ENCODE measurements at regions not wholly inside any gene's neighbourhood (a gene's known extent, or its start where the extent isn't known, plus 50 kb on each side); places are given as distances from the start of the nearest gene placed in this dataset.

- H3K27ac ChIP-seq (ENCODE audit: low read depth, low read length) = no peak overlapping the region
- H3K9ac ChIP-seq (ENCODE audit: low read depth, low read length) = no peak overlapping the region
- no peaks in the 10 kb centered on the region for H3K9me3 ChIP-seq (ENCODE audit: control insufficient read depth, insufficient read depth, low read length)
- H3K36me3 ChIP-seq (ENCODE audit: control insufficient read depth, insufficient read depth, low read length) = no peaks in the 10 kb centered on the region
- no peak overlapping the region for H3K4me3 ChIP-seq (ENCODE audit: low read depth, low read length)
- no peaks in the 10 kb centered on the region for H3K27me3 ChIP-seq (ENCODE audit: control insufficient read depth, insufficient read depth, low read length)
- no peaks in the 10 kb centered on the region for H3K4me1 ChIP-seq (ENCODE audit: control insufficient read depth, insufficient read depth, low read length)
Observed at GRCh38 chr2:142758973-142759372, 118.5 kb upstream of the KYNU start.

GRCh38 chr2:142757111-142757510, 120.4 kb upstream of the KYNU start:
- no peaks in the 10 kb centered on the region for H3K9me3 ChIP-seq (ENCODE audit: control insufficient read depth, insufficient read depth, low read length)
- no peak overlapping the region for H3K27ac ChIP-seq (ENCODE audit: low read depth, low read length)
- no peak overlapping the region for H3K9ac ChIP-seq (ENCODE audit: low read depth, low read length)
- no peaks in the 10 kb centered on the region for H3K4me1 ChIP-seq (ENCODE audit: control insufficient read depth, insufficient read depth, low read length)
- H3K36me3 ChIP-seq (ENCODE audit: control insufficient read depth, insufficient read depth, low read length) = no peaks in the 10 kb centered on the region
- no peaks in the 10 kb centered on the region for H3K27me3 ChIP-seq (ENCODE audit: control insufficient read depth, insufficient read depth, low read length)
- no peak overlapping the region for H3K4me3 ChIP-seq (ENCODE audit: low read depth, low read length)

GRCh38 chr2:142756430-142756829, 121.0 kb upstream of the KYNU start:
- H3K27ac ChIP-seq (ENCODE audit: low read depth, low read length) = no peak overlapping the region
- no peak overlapping the region for H3K9ac ChIP-seq (ENCODE audit: low read depth, low read length)
- H3K27me3 ChIP-seq (ENCODE audit: control insufficient read depth, insufficient read depth, low read length) = no peaks in the 10 kb centered on the region
- no peak overlapping the region for H3K4me3 ChIP-seq (ENCODE audit: low read depth, low read length)
- no peaks in the 10 kb centered on the region for H3K4me1 ChIP-seq (ENCODE audit: control insufficient read depth, insufficient read depth, low read length)
- H3K9me3 ChIP-seq (ENCODE audit: control insufficient read depth, insufficient read depth, low read length) = no peaks in the 10 kb centered on the region
- H3K36me3 ChIP-seq (ENCODE audit: control insufficient read depth, insufficient read depth, low read length) = no peaks in the 10 kb centered on the region

- Histone ChIP-seq H3K36me3 (ENCODE audit: control insufficient read depth, insufficient read depth, low read length) (no peaks in the 10 kb centered on the region), H3K9me3 (ENCODE audit: control insufficient read depth, insufficient read depth, low read length) (no peaks in the 10 kb centered on the region), H3K9ac (ENCODE audit: low read depth, low read length) (no peak overlapping the region), H3K4me3 (ENCODE audit: low read depth, low read length) (no peak overlapping the region), H3K4me1 (ENCODE audit: control insufficient read depth, insufficient read depth, low read length) (no peaks in the 10 kb centered on the region), H3K27ac (ENCODE audit: low read depth, low read length) (no peak overlapping the region), H3K27me3 (ENCODE audit: control insufficient read depth, insufficient read depth, low read length) (no peaks in the 10 kb centered on the region)
Observed at GRCh38 chr2:142755191-142755590, 122.3 kb upstream of the KYNU start.

GRCh38 chr2:142754182-142754581, 123.3 kb upstream of the KYNU start:
- no peaks in the 10 kb centered on the region for H3K9me3 ChIP-seq (ENCODE audit: control insufficient read depth, insufficient read depth, low read length)
- H3K27ac ChIP-seq (ENCODE audit: low read depth, low read length) = no peak overlapping the region
- no peaks in the 10 kb centered on the region for H3K36me3 ChIP-seq (ENCODE audit: control insufficient read depth, insufficient read depth, low read length)
- H3K27me3 ChIP-seq (ENCODE audit: control insufficient read depth, insufficient read depth, low read length) = no peaks in the 10 kb centered on the region
- H3K4me1 ChIP-seq (ENCODE audit: control insufficient read depth, insufficient read depth, low read length) = no peaks in the 10 kb centered on the region
- H3K9ac ChIP-seq (ENCODE audit: low read depth, low read length) = no peak overlapping the region
- H3K4me3 ChIP-seq (ENCODE audit: low read depth, low read length) = no peak overlapping the region

GRCh38 chr2:142750858-142751257, 126.6 kb upstream of the KYNU start:
- Histone ChIP-seq H3K4me3 (ENCODE audit: low read depth, low read length) (no peak overlapping the region), H3K4me1 (ENCODE audit: control insufficient read depth, insufficient read depth, low read length) (no peaks in the 10 kb centered on the region), H3K27ac (ENCODE audit: low read depth, low read length) (no peak overlapping the region), H3K9me3 (ENCODE audit: control insufficient read depth, insufficient read depth, low read length) (no peaks in the 10 kb centered on the region), H3K27me3 (ENCODE audit: control insufficient read depth, insufficient read depth, low read length) (no peaks in the 10 kb centered on the region), H3K36me3 (ENCODE audit: control insufficient read depth, insufficient read depth, low read length) (no peaks in the 10 kb centered on the region), H3K9ac (ENCODE audit: low read depth, low read length) (no peak overlapping the region)

- Histone ChIP-seq H3K9me3 (ENCODE audit: control insufficient read depth, insufficient read depth, low read length) (no peaks in the 10 kb centered on the region), H3K9ac (ENCODE audit: low read depth, low read length) (no peak overlapping the region), H3K4me1 (ENCODE audit: control insufficient read depth, insufficient read depth, low read length) (no peaks in the 10 kb centered on the region), H3K27me3 (ENCODE audit: control insufficient read depth, insufficient read depth, low read length) (no peaks in the 10 kb centered on the region), H3K4me3 (ENCODE audit: low read depth, low read length) (no peak overlapping the region), H3K27ac (ENCODE audit: low read depth, low read length) (no peak overlapping the region), H3K36me3 (ENCODE audit: control insufficient read depth, insufficient read depth, low read length) (no peaks in the 10 kb centered on the region)
Observed at GRCh38 chr2:142748559-142749099, 128.8 kb upstream of the KYNU start.

- Histone ChIP-seq H3K9me3 (ENCODE audit: control insufficient read depth, insufficient read depth, low read length) (no peaks in the 10 kb centered on the region), H3K27me3 (ENCODE audit: control insufficient read depth, insufficient read depth, low read length) (no peaks in the 10 kb centered on the region), H3K27ac (ENCODE audit: low read depth, low read length) (no peak overlapping the region), H3K36me3 (ENCODE audit: control insufficient read depth, insufficient read depth, low read length) (no peaks in the 10 kb centered on the region), H3K4me3 (ENCODE audit: low read depth, low read length) (no peak overlapping the region), H3K9ac (ENCODE audit: low read depth, low read length) (no peak overlapping the region), H3K4me1 (ENCODE audit: control insufficient read depth, insufficient read depth, low read length) (no peaks in the 10 kb centered on the region)
Observed at GRCh38 chr2:142745691-142746090, 131.8 kb upstream of the KYNU start.

- no peak overlapping the region for H3K4me3 ChIP-seq (ENCODE audit: low read depth, low read length)
- no peak overlapping the region for H3K27ac ChIP-seq (ENCODE audit: low read depth, low read length)
- H3K9me3 ChIP-seq (ENCODE audit: control insufficient read depth, insufficient read depth, low read length) = no peaks in the 10 kb centered on the region
- H3K36me3 ChIP-seq (ENCODE audit: control insufficient read depth, insufficient read depth, low read length) = no peaks in the 10 kb centered on the region
- H3K9ac ChIP-seq (ENCODE audit: low read depth, low read length) = no peak overlapping the region
- H3K27me3 ChIP-seq (ENCODE audit: control insufficient read depth, insufficient read depth, low read length) = no peaks in the 10 kb centered on the region
- no peaks in the 10 kb centered on the region for H3K4me1 ChIP-seq (ENCODE audit: control insufficient read depth, insufficient read depth, low read length)
Observed at GRCh38 chr2:142742371-142743214, 134.9 kb upstream of the KYNU start.

- Histone ChIP-seq H3K27ac (ENCODE audit: low read depth, low read length) (no peak overlapping the region), H3K27me3 (ENCODE audit: control insufficient read depth, insufficient read depth, low read length) (no peaks in the 10 kb centered on the region), H3K9ac (ENCODE audit: low read depth, low read length) (no peak overlapping the region), H3K36me3 (ENCODE audit: control insufficient read depth, insufficient read depth, low read length) (no peaks in the 10 kb centered on the region), H3K4me1 (ENCODE audit: control insufficient read depth, insufficient read depth, low read length) (no peaks in the 10 kb centered on the region), H3K4me3 (ENCODE audit: low read depth, low read length) (no peak overlapping the region), H3K9me3 (ENCODE audit: control insufficient read depth, insufficient read depth, low read length) (no peaks in the 10 kb centered on the region)
Observed at GRCh38 chr2:142741764-142742269, 135.6 kb upstream of the KYNU start.

- Histone ChIP-seq H3K36me3 (ENCODE audit: control insufficient read depth, insufficient read depth, low read length) (no peaks in the 10 kb centered on the region), H3K9me3 (ENCODE audit: control insufficient read depth, insufficient read depth, low read length) (no peaks in the 10 kb centered on the region), H3K27me3 (ENCODE audit: control insufficient read depth, insufficient read depth, low read length) (no peaks in the 10 kb centered on the region), H3K4me3 (ENCODE audit: low read depth, low read length) (no peak overlapping the region), H3K4me1 (ENCODE audit: control insufficient read depth, insufficient read depth, low read length) (no peaks in the 10 kb centered on the region), H3K27ac (ENCODE audit: low read depth, low read length) (no peak overlapping the region), H3K9ac (ENCODE audit: low read depth, low read length) (no peak overlapping the region)
Observed at GRCh38 chr2:142734770-142735169, 142.7 kb upstream of the KYNU start.

Measured in HUES48 (cell line).